Peyer's patch (tissue), 4 donors: ENCODE measurements at regions not wholly inside any gene's neighbourhood (a gene's known extent, or its start where the extent isn't known, plus 50 kb on each side); places are given as distances from the start of the nearest gene placed in this dataset.

Source experiments
- POLR2A ChIP-seq, 2 donors: fragments of 450-650 bp; IDR thresholded peaks; one replicate each; pipeline ENCODE4 v1.5.1; 2017; ENCODE audit warnings: antibody characterized with exemption in 2 of 2, mild to moderate bottlenecking in 2 of 2, moderate library complexity in 2 of 2
- TF ChIP-seq, protein P1 (sequence below), 6 experiments: fragments of 450-650 bp in 4 of 6; fragments of 200-600 bp in 2 of 6; sonication (generic) in 1 of 6; IDR thresholded peaks; one replicate each; pipeline ENCODE4 v1.5.1; 2017 to 2019; ENCODE audit warnings: antibody characterized with exemption in 6 of 6, mild to moderate bottlenecking in 3 of 6, moderate library complexity in 1 of 6

- TF ChIP-seq POLR2A (IDR thresholded peaks at IDR 0.05) = no peak
- TF ChIP-seq, protein P1, sequence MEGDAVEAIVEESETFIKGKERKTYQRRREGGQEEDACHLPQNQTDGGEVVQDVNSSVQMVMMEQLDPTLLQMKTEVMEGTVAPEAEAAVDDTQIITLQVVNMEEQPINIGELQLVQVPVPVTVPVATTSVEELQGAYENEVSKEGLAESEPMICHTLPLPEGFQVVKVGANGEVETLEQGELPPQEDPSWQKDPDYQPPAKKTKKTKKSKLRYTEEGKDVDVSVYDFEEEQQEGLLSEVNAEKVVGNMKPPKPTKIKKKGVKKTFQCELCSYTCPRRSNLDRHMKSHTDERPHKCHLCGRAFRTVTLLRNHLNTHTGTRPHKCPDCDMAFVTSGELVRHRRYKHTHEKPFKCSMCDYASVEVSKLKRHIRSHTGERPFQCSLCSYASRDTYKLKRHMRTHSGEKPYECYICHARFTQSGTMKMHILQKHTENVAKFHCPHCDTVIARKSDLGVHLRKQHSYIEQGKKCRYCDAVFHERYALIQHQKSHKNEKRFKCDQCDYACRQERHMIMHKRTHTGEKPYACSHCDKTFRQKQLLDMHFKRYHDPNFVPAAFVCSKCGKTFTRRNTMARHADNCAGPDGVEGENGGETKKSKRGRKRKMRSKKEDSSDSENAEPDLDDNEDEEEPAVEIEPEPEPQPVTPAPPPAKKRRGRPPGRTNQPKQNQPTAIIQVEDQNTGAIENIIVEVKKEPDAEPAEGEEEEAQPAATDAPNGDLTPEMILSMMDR (IDR thresholded peaks at IDR 0.05) = peak in 5 of 6 experiments; percentile 17 to 55 (median 40)
Observed at GRCh38 chr1:58841455-58841854, 57.6 kb upstream of the JUN start.
